ENCODE measurements at regions not wholly inside any gene's neighbourhood (a gene's known extent, or its start where the extent isn't known, plus 50 kb on each side); places are given as distances from the start of the nearest gene placed in this dataset.
"Not testable (repeated sequence)": the region's sequence is repeated elsewhere in the genome, so short reads cannot be mapped to it uniquely, and the experiment has no call there.

DNA sequence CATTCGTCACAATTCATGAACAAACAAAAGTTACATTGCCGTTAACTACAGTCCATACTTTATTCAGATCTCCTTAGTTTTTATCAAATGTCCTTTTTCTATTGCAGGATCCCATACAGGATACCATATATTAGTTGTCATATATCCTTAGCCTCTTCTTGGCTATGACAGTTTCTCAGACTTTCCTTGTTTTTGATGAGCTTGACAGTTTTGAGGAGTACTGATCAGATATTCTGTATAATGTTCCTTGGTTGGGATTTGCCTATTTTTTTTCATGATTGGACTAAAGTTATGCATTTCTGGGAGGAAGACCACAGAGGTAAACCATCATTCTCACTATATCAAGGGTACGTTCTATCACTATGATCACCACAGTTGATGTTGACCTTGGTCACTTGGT is 1627.4 kb upstream of the C9orf72 start:
- no peak for DNase-seq

DNA sequence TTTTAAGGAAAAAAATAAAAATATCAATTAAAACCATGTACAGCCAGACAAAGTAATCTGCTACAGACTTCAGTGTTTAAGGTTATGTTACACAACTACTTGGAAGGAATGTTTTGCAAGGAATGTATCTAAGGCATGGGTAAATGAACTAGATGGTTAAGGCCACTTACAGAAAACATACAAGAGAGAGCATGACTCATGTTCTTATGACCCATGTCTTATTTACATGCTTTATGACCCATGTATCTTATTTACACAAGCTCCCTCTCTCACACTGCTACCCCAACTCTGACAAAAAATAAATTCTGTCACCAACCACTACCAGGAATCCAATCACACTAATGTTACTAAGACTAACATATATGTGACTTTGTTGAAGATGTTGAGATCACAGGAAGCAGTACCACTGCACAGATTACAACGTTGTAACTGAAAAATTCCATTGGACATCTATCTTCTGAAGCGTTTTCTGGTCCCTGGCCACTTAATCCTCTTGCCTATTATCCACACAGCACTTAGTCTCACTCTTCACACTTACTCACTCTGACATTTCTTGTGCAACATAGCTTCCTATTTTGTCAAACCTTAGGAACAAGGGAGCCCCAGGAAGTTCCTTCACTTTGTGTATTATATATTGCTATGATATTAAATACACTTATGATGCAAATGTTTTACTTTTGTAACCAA is 1630.1 kb upstream of the C9orf72 start:
- DNase-seq: no peak

DNA sequence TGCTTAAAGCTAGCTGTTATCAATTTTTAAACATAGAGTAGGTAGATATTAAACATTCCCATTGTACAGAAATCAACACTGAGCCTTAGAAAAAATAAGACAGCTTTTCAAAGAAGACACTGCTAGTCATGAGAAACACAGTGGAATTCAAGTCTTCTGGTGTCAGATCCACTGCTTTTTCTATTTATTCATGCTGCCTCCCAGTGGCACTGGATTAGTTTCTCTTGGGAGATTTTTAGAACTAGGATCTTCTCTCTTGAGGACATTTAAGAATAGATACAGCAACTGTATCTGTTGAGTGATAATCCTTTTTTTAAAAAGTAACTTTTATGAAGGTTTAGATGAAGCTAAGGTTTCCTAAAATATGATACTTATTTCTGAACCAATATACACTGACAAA is 1635.4 kb upstream of the C9orf72 start:
- DNase-seq: peak; percentile 3 to 30 (median 4)

DNA sequence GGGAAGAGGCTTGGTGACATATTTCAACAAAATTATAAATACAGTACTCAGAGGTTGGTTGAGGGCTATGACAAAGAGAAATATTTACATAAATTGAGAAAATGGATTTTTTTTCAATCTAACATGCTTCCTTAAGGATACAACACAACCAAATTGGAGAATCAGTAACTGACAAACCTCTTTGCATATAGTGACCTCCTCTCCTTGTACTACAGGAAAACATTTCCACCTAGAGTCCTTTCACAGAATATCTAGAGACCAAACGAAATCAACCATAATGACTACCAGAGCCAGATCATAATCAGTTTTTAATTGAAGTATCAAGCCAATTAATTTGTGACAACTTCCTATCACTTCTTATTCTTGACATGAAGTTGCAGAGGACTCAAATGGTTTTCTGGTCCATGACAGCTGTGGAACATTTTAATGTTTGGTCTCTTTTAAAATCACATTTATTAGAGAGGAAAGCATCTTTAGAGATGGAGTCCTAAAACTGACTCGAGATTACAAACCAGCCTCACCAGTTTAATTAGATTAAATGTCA is 1636.5 kb upstream of the C9orf72 start:
- peak in 1 of 3 experiments; percentile 22 for DNase-seq

DNA sequence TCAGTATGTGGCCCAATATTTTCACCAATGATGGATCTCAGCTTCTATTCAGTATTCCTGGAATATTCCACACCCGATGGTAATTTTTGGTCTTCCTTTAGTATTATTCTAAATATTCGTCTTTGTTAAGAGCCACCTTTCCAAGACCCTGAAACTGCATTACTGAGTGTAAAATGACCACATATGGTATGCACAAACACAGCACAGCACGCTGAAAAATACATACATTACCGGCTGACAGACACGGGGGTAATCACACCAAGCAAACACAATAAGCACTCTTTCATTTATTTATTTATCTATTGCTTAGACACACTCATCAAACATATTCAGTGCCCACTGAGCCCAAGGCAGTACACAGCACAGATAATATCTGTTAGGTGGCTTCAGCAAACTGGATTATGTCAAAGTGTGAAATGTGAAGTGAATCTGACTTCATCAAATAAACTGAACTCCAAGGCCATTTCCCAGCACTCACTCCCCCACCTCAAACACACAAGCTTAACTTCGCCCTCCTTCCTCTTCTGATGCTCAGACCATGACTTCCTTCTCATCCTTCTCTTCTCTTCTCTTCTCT is 1637.8 kb upstream of the C9orf72 start:
- DNase-seq: peak; percentile 41 to 75 (median 59)

DNA sequence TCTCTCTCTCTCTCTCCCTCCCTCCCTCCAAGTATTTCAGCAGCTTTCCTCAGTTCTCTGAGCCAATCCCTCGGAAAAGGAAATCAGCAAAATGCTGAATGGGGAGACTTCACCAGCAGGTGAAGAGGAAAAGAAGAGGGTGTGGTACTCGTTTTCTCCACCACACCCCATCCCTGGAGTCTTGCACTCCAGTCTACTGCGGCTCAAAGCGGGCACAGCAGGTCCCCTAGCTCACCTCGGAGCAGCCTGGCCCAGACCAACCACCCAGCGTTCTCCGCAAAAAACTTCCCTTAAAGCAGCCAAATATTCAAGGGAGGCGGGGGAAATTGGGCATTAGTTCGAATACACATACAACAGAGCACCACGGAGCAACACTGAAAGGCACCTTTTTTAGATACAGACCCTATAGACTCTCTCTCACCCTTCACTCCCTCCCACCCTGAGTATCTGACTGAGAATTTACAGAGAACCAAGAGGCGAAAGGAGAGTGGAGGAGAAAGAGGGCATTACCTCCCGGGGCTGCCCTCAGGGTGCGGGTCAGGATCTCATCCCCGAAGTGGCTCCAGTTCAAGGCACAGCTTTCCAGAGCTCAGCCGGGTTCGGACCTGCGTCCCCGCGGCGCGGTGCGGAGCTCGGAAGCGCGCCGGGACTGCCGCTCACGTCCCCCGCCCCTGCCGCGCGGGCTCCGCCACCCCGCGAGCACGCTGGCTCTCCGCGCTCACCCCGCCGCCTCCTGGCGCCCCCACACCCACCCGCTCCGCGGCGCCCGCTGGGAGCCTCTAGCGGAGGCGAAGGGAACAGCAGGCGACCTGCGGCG is 1638.5 kb upstream of the C9orf72 start:
- DNase-seq: peak; percentile 66 to 75 (median 74)

DNA sequence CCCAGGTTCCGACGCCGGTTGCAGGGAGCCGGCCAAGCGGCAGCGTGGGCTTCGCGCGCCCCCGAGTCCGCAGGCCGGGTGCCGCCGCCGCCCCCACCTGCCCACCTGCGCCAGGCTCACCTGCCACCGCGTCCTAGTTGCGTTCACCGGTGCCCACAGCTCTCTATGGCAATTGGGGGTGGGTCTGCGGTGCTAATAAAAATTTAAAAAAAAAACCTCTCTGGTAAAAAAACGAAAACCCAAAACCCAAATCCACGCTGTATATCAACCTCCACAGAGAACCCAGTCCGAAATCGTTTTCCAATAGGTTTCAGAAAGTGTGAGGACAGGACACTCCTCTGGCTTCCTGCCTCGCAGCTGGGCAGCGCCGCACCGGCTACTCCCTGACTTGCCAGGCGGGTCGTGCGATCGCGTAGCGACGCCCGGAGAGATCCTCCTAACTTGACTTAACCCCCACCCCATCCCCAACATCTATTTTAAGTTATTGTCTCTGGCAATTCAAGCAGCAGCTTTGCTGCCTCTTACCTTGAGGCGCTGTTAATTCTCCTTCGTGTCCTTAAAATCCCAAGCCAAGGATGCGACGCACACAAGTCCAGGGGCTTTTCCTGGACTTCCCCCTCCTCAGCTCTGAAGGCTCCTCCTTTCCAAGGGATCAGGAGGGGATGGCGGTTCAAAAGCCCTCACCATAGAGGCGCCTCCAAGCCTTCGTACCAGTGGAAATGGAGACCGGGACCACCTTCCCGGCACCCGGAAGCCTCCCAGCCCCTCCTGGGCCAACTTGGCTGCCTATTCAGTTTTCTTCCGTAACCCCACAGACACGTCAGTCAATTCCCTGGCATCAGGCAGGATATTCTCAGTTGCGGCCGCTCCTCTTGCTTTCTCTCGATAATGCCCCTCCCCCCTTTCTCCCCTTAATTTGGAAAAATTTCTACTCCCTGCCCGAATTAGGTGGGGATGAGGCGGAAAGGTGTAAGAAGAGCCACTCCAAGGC is 1639.4 kb upstream of the C9orf72 start:
- DNase-seq: peak; percentile 37 to 71 (median 52)

DNA sequence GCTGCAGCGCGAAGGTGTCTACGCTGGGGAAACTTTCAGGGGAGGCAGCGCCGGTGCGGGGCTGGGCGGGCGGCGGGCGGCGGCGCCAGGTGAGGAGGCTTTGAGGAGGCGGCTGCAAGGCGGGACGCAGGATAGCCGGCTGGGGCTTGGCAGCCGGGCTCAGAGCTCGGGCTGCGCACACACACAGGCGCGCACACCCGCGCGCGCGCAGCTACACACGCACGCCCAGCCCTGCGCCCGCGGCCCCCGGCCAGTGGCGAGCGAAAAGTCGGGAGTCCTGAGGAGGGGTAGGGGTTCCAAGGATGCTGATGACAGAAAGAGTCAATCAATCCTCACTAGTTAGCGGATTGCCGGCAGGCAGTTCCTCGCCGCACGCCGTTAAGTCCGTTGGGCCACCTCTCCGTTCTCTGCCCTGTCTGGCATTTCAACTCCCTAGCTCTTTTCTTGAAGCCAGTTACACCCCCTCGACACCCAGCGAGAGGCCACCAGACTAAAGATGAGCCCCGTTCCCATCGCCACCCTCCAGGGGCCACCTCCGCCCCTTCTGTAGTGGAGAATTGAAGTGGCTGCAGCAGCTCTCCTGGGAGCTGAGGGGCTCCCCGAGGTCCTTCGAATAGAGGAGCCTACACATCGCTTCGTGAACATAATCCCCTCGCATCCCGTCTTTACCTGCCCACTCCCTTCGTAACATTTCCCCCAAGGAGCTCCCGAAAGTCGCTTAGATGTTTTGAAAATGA is 1640.3 kb upstream of the C9orf72 start, which contains the start of gene LINGO2:
TSS of gene LINGO2 (minus strand) at position 185 of the 737 bp plus-strand sequence.
- peak; percentile 76 to 84 (median 82) for DNase-seq

DNA sequence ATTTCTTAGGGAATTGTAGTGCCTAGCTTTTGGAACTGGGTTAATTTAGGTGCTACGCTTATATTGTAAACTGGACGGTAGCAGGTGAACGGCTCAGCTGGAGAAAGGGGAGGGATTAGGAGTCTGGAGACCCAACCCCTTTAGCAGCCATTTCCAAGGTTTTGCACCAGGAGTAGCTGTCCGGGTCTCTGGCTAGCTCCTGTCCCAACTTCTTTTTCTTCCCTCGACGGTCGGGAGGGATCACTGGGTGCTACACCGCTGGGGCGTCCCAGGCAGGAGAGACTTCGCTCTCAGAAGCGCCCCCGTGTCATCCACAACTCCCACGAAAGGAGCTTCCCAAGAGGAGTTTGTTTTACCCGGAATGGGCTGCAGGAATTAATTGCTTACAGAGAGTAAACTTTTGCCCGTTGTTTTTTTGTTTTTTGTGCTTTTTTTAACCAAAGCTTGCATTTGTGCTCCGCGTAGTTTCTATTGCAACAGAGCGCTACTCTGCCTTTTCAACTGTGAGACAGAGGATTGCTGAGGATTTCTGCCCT is 1640.9 kb upstream of the C9orf72 start:
- peak; percentile 76 to 84 (median 82) for DNase-seq

DNA sequence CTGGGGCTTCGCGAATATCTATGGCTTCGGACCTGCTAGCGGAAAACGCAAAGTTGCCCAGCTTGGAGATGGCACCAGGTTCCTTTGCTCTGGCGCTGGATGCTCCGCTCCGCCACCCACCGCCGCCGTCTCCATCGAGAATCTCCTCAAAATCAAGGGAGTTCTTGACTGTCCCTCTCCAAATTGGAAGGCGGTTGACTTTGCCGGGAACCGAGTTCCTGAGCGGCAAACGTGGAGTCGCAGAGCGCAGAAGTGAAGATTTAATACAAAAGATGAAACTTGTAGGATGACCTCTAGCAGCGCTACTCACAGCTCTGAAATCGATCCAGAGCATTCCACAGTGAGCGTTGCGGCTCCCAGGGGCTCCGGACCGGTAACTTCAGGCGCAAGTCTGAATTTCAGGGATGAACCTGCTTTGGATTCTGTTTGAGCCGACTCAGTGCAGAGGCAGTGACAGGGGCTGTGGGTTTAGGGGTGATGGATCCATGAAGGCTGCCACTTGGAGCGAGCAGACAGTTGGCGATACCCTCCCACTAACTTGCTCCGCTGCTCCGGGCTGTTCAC is 1641.5 kb upstream of the C9orf72 start:
- peak; percentile 4 to 60 (median 16) for DNase-seq

DNA sequence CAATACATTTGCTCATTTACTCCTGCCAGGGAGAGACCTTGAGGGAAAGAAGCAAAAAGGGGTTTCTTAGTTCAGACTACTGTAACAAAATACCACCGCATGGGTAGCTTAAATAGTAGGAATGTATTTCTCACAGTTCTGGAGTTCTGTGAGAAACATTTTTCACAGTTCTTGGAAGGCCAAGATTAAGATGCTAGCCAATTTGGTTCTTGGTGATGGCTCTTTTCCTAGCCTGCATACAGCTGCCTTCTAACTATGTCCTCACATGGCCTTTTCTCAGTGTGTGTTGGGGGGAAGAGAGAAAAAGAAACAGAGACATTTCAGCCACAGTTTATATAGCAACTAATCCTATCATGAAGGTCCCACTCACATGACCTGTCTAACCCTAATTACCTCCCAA is 1644.7 kb upstream of the C9orf72 start:
- DNase-seq: no peak

DNA sequence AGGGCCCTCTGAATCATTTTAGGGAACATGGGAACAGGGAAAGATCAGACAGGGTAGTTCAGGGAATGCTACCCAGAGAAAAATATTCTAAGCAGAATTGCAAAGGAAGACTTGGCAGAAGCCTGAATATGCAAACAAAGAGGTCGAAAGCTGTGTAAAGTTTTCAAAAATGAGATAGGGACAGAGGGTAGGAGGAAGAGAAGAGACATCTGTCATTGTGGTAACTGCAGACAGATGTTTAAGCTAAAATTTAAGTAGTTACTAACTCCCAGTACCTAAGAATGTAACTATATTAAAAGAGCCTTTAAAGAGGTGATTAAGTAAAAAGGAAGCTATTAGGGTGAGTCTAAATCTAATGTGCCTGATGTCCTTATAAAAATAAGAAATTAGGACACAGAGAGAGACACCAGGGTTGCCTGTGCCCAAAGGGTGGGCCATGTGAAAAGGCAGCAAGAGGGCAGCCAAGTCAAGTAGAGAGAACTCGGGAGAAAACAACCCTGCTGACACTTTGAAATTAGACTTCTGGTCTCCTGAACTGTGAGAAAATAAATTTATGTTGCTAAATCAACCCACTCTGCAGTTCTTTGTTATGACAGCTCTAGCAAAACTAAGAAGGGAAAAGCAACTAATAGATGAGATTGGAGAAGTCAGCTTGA is 1647.4 kb upstream of the C9orf72 start:
- no peak for DNase-seq

DNA sequence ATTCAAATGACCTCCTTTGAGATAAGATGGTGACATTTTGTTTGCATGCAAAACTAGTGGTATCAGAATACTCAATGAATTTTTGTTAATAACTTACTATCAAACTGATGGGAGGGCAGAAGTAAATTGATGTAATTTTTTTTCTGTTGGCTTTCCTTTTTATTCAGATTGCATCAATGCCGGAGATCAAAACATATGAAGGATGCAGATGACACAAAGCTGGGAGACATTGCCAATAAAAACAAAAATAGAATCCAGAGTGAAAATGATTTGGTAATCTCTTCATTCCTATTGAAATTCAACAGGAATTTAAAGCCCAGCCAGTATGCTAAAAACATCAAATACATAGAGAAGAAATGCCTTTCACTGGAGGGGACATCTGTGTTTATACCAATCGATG is 1655.3 kb upstream of the C9orf72 start:
- DNase-seq: no peak

DNA sequence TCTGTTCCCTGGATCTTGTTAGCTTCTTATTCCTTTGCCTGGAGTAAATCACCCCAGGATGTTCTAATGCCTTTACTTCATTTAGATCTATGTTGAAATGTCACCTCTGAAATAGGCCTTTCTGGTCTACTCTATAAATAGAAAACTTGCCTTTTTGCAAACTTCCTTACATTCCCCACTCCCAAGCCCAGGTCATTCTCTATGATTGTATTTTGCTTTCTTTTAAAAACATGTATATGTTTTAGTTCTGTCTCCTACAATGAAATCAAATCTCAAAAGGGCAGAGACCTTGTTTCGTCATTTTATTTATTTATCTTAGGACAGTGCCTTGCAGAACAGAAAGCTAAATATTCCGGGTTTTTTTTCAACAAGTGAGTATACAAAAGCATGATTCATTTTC is 1657.7 kb upstream of the C9orf72 start:
- no peak for DNase-seq

DNA sequence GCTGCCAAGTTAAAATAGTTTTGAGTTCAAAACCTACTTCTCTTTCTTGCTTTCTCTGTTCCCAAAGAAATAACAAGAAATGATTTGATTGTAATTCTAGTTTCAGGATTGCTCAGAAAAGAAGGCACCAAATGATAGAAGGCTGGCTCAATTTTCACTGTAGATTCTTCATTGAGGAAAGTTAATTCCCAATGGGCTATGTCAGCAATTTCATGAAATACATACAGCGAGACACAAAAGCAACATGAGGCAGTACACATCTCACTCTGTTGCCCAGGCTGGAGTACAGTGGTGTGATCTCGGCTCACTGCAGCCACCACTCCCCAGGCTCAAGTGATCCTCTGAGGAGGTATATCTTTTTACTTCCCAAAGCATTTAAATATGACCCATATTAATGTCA is 1659.9 kb upstream of the C9orf72 start:
- DNase-seq: no peak

DNA sequence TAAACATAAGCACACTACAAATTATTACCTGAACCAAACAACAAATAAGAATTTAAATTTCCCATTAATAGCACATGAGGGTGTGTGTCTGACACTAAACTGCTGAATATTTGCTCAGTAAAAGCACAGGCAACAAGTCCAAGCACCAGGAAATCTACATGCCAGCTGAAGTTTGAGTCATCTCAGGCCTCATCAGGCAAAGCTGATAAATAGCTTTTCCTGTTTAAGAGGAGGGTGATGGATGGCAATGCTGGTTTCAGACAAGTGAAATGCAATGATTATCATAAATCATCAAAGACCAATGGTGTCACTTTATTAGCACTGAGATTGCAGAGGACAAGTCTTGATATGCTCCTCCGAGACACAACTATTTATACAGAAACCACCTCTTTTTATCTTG is 1668.0 kb upstream of the C9orf72 start:
- DNase-seq: peak in 1 of 3 experiments; percentile 15

DNA sequence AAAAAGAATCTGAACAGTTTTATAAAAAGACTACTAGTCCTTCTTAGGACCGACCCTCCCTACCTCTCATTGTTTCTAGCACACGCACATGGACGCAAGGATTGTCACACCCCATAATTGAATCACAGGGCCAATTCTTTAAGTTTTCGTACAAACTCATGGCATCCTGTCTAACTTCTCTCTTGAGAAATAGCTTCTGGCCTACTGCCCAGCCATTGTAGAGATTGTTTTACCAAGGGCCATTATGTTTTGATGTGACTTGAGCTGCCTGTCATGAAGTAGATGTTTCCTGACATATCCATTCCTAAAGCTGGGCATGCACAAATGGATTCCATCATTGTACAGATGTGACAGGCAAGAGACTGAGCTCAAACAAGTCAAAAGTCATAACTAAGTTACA is 1672.1 kb upstream of the C9orf72 start:
- DNase-seq: no peak

DNA sequence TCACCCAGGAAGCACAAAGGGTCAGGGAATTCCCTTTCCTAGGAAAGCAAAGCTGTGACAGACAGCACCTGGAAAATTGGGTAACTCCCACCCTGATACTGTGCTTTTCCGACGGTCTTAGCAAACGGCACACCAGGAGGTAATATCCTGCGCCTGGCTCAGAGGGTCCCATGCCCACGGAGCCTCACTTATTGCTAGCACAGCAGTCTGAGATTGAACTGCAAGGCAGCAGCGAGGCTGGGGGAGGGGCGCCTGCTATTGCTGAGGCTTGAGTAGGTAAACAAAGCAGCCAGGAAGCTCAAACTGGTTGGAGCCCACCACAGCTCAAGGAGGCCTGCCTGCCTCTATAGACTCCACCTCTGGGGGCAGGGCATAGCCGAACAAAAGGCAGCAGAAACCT is 1697.1 kb upstream of the C9orf72 start:
- not testable (repeated sequence) for DNase-seq

DNA sequence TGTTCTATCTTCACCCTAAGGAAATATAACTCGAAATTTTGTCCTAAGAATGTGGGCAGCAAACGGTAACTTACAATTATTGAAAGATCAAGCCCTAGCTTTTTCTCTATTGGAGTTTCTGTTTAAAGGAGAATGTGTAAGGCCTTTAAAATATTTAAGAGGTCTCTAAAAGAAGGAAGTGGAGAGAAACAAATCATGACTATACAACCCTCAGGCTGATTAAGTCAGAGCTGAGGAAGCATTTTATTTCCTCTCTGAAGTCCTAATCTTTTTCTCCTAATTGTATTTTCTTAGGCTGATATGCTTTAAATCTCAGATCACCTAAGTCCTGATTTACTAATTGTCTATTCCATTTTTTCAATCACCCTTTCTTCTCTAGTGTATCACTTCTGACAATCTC is 1708.8 kb upstream of the C9orf72 start:
- no peak for DNase-seq

DNA sequence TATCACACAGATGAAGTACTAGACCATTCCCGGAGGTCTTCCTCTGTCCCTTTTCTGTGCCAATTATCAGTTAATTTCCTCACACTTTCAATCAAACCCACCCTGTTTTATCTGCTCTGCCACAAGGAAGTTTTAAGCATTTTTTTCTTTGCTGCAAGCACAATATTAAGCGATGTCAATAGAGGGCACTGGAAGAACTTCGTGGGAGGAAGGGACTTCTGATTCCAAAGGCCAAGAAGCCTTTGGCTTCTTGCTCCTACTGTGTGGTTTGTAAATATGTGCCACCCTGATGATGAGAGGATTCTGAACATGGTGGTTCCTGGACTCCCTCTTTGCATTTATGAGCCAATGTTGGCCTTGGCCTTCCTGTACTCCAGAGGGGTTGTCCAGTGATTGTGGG is 1712.5 kb upstream of the C9orf72 start:
- peak in 1 of 3 experiments; percentile 2 for DNase-seq
